ENCODE measurements at regions not wholly inside any gene's neighbourhood (a gene's known extent, or its start where the extent isn't known, plus 50 kb on each side); places are given as distances from the start of the nearest gene placed in this dataset.
A peak's percentile ranks its signal among the peaks of the same experiment; 100 is the strongest.
"Not testable (repeated sequence)": the region's sequence is repeated elsewhere in the genome, so short reads cannot be mapped to it uniquely, and the experiment has no call there.

GRCh38 chr17:14522795-14523387, 222.0 kb downstream of the HS3ST3B1 start (continued):
- TF ChIP-seq ILK (tag; IDR thresholded peaks at IDR 0.05; ENCODE audit: borderline replicate concordance, low read depth) = peak; percentile 77; the same call in 1 of the 2 replicates
- no peak for TF ChIP-seq ZNF197 (CRISPR knock-in tag; IDR thresholded peaks at IDR 0.05; ENCODE audit: low read depth)
- no peak for TF ChIP-seq NR4A1 (CRISPR knock-in tag; IDR thresholded peaks at IDR 0.05)
- TF ChIP-seq NR4A1 (tag; IDR thresholded peaks at IDR 0.05) = peak; percentile 96
- no peak for TF ChIP-seq ZNF707 (CRISPR knock-in tag; conservative IDR thresholded peaks at IDR 0.05)
- peak; percentile 88 for TF ChIP-seq ZNF175 (CRISPR knock-in tag; IDR thresholded peaks at IDR 0.05; ENCODE audit: low read depth)
- no peak for TF ChIP-seq KLF13 (tag; IDR thresholded peaks at IDR 0.05; ENCODE audit: borderline replicate concordance, low read depth)
- no peak for TF ChIP-seq RERE (CRISPR knock-in tag; IDR thresholded peaks at IDR 0.05; ENCODE audit: borderline replicate concordance)
- no peak for TF ChIP-seq TAF7 (tag; IDR thresholded peaks at IDR 0.05)
- no peak for TF ChIP-seq SIN3A (IDR thresholded peaks at IDR 0.05; ENCODE audit: borderline replicate concordance in 2 of 2, control insufficient read depth in 1 of 2, low read depth in 2 of 2, low read length in 2 of 2)
- TF ChIP-seq IRF9 (tag; IDR thresholded peaks at IDR 0.05) = no peak

- H3K4me1 ChIP-seq (replicated peaks in 1 of 2; ENCODE audit: control insufficient read depth in 2 of 2, insufficient read depth in 2 of 2, low read length in 2 of 2); H4K20me1 ChIP-seq (replicated peaks; ENCODE audit: control insufficient read depth, insufficient read depth, low read length); H2AFZ ChIP-seq (ENCODE audit: low read depth, low read length); FAIRE-seq; DNase-seq (ENCODE audit: extremely low read depth in 1 of 4, low spot score in 3 of 4); H3K9me1 ChIP-seq (ENCODE audit: control insufficient read depth, insufficient read depth, low read length); H3K79me2 ChIP-seq (ENCODE audit: control insufficient read depth, insufficient read depth, low read length); intact Hi-C loops (cut with micrococcal nuclease); CTCF ChIA-PET (ENCODE audit: low intra/inter-chr PET ratio); H3K27ac ChIP-seq (ENCODE audit: extremely low read depth, low read depth, low read length); H3K36me3 ChIP-seq (ENCODE audit: control insufficient read depth, insufficient read depth, low read length); H3K9ac ChIP-seq (ENCODE audit: insufficient read depth in 1 of 2, low read depth in 2 of 2, low read length in 2 of 2); POLR2A ChIA-PET; in situ Hi-C loops (cut with MboI); H3K9me3 ChIP-seq (replicated peaks; ENCODE audit: control insufficient read depth, insufficient read depth, low read depth, low read length); ATAC-seq; H3K4me3 ChIP-seq; BruUV-seq (replicated peaks); H3K27me3 ChIP-seq (ENCODE audit: control insufficient read depth in 2 of 2, insufficient read depth in 2 of 2, low read length in 2 of 2); H3K4me2 ChIP-seq (ENCODE audit: insufficient read depth, low read length): not testable (repeated sequence)
- WGBS (ENCODE audit: insufficient coverage, low coverage, missing lambda C conversion rate) = 0% methylated on average over 3 of the region's 3 CpGs
Observed at GRCh38 chr17:14518919-14519318, 218.0 kb downstream of the HS3ST3B1 start.
